Endodermal cell (in vitro differentiated cells): ENCODE measurements at regions not wholly inside any gene's neighbourhood (a gene's known extent, or its start where the extent isn't known, plus 50 kb on each side); places are given as distances from the start of the nearest gene placed in this dataset.

ENCODE experiments used
- DNase-seq: peaks from one replicate; pipeline ENCODE4 v3.0.0-alpha.2; 2017
- H3K27ac ChIP-seq: 2 replicates; pipeline ENCODE4 v1.5.1; 2013; ENCODE audit warnings: mild to moderate bottlenecking, low read depth, low read length, moderate library complexity
- H3K27me3 ChIP-seq: 2 replicates; pipeline ENCODE4 v1.6.1; 2013; ENCODE audit warnings: mild to moderate bottlenecking, low read length, moderate library complexity; ENCODE audit not compliant: insufficient read depth, control insufficient read depth, poor library complexity, severe bottlenecking
- H3K36me3 ChIP-seq: 2 replicates; pipeline ENCODE4 v1.7.0; 2013; ENCODE audit warnings: mild to moderate bottlenecking, low read length, moderate library complexity; ENCODE audit not compliant: control insufficient read depth, insufficient read depth
- H3K4me1 ChIP-seq: one replicate; pipeline ENCODE4 v1.7.0; 2013; ENCODE audit warnings: low read length; ENCODE audit not compliant: control insufficient read depth, insufficient read depth
- H3K4me3 ChIP-seq: 2 replicates; pipeline ENCODE4 v1.5.1; 2013; ENCODE audit warnings: mild to moderate bottlenecking, low read length, moderate library complexity
- H3K9ac ChIP-seq: 2 replicates; pipeline ENCODE4 v1.6.1; 2013; ENCODE audit warnings: mild to moderate bottlenecking, low read length, moderate library complexity; ENCODE audit not compliant: poor library complexity, severe bottlenecking; ENCODE audit errors: extremely low read depth
- H3K9me3 ChIP-seq: 2 replicates; pipeline ENCODE4 v1.6.1; 2013; ENCODE audit warnings: mild to moderate bottlenecking, low read length, moderate library complexity; ENCODE audit not compliant: control insufficient read depth
- H3K27ac Mint-ChIP-seq: 2 replicates; pipeline ENCODE4 v1.8.0; 2020; ENCODE audit warnings: mixed read lengths
- H3K27me3 Mint-ChIP-seq: 2 replicates; pipeline ENCODE4 v1.8.0; 2021; ENCODE audit warnings: mild to moderate bottlenecking, mixed read lengths; ENCODE audit not compliant: insufficient read depth
- H3K36me3 Mint-ChIP-seq: 2 replicates; pipeline ENCODE4 v1.8.0; 2020; ENCODE audit warnings: low read depth, mixed read lengths
- H3K4me1 Mint-ChIP-seq: 2 replicates; pipeline ENCODE4 v1.8.0; 2020; ENCODE audit warnings: mixed read lengths
- H3K4me3 Mint-ChIP-seq: 2 replicates; pipeline ENCODE4 v1.8.0; 2020; ENCODE audit warnings: mild to moderate bottlenecking, moderate library complexity, mixed read lengths
- H3K9me3 Mint-ChIP-seq: 2 replicates; pipeline ENCODE4 v1.8.0; 2020; ENCODE audit warnings: mild to moderate bottlenecking, mixed read lengths
- WGBS, 2 experiments: methylation state at CpG; one replicate each; pipeline versions ENCODE4 v1.1.5 to v1.1.7; 2013; ENCODE audit warnings: missing lambda C conversion rate in 2 of 2, mixed read lengths in 1 of 2; ENCODE audit not compliant: insufficient coverage in 1 of 2, insufficient read length in 1 of 2; 5-methylcytosine and 5-hydroxymethylcytosine counted together
- TF ChIP-seq, protein P1 (sequence below): fragments of 200-600 bp; sonication (generic); conservative IDR thresholded peaks from 2 replicates; pipeline ENCODE4 v1.5.0; 2021; ENCODE audit warnings: antibody characterized with exemption, mild to moderate bottlenecking

DNA sequence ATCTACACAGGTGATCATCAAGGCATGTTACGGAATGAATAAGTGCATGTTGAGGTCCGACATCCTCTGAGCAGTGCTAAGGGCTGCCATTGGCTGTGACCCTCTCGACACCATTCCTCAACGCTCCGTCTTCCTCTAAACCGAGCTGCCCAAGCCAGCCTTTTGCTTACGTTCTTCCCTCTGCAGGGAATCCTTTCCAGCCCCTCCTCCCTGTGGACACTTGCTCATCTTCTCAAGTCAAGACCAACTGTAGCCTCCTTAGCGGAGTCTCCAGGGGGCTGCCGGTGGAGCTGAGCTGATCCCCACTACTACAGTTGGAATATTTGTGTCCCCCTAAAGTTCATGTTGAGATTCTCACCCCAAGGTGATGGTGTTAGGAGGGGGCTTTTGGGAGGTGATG lies 781.0 kb downstream of the TBC1D22A start:
- no peak for DNase-seq
- WGBS, 2 experiments, result 90 to 95% methylated on average over 8 to 9 of the region's 9 CpGs
- peaks cover 34% of the 10 kb centered on the region for H3K9me3 ChIP-seq

DNA sequence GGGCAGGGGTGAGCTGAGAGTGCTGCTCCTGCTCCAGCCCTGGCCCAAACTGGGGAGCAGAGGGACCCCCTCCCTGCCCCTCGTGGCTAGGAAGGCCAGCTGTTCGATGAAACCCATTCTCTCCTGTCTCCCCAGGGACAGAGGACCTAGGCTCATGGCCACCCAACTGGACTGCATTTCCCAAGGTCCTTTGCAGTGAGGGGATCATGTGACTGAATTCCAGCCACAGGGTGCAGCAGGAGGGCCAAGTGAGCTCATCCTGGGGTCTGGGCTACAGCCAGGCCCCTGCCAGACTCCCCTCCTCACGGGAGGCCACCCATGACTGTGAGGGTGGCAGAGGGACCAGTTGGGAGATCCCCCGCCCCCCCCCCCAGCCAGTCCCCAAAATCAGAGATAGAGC lies 777.6 kb downstream of the TBC1D22A start:
- no peak overlapping the region for H3K4me3 ChIP-seq
- peaks cover 85% of the 10 kb centered on the region for H3K9me3 Mint-ChIP-seq
- H3K4me3 Mint-ChIP-seq, result no peak overlapping the region
- no peaks in the 10 kb centered on the region for H3K36me3 ChIP-seq
- no peaks in the 10 kb centered on the region for H3K27me3 Mint-ChIP-seq
- H3K9ac ChIP-seq, result no peak overlapping the region
- no peak overlapping the region for H3K27ac ChIP-seq
- H3K4me1 ChIP-seq, result no peaks in the 10 kb centered on the region
- no peaks in the 10 kb centered on the region for H3K4me1 Mint-ChIP-seq
- no peaks in the 10 kb centered on the region for H3K36me3 Mint-ChIP-seq
- no peak for DNase-seq
- TF ChIP-seq, protein P1, sequence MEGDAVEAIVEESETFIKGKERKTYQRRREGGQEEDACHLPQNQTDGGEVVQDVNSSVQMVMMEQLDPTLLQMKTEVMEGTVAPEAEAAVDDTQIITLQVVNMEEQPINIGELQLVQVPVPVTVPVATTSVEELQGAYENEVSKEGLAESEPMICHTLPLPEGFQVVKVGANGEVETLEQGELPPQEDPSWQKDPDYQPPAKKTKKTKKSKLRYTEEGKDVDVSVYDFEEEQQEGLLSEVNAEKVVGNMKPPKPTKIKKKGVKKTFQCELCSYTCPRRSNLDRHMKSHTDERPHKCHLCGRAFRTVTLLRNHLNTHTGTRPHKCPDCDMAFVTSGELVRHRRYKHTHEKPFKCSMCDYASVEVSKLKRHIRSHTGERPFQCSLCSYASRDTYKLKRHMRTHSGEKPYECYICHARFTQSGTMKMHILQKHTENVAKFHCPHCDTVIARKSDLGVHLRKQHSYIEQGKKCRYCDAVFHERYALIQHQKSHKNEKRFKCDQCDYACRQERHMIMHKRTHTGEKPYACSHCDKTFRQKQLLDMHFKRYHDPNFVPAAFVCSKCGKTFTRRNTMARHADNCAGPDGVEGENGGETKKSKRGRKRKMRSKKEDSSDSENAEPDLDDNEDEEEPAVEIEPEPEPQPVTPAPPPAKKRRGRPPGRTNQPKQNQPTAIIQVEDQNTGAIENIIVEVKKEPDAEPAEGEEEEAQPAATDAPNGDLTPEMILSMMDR, result no peak
- peaks cover 53% of the 10 kb centered on the region for H3K9me3 ChIP-seq
- WGBS, 2 experiments, result 52 to 53% methylated on average over 2 to 4 of the region's 4 CpGs
- no peaks in the 10 kb centered on the region for H3K27me3 ChIP-seq
- no peak overlapping the region for H3K27ac Mint-ChIP-seq

More for the DNA sequence above, 781.0 kb downstream of the TBC1D22A start:
- no peaks in the 10 kb centered on the region for H3K4me1 ChIP-seq
- H3K4me1 Mint-ChIP-seq, result no peaks in the 10 kb centered on the region
- TF ChIP-seq, protein P1, result no peak
- H3K4me3 ChIP-seq, result no peak overlapping the region
- H3K9me3 Mint-ChIP-seq, result peaks cover 86% of the 10 kb centered on the region
- no peak overlapping the region for H3K9ac ChIP-seq
- H3K27ac Mint-ChIP-seq, result no peak overlapping the region
- no peaks in the 10 kb centered on the region for H3K27me3 ChIP-seq
- H3K36me3 Mint-ChIP-seq, result no peaks in the 10 kb centered on the region
- H3K27ac ChIP-seq, result no peak overlapping the region
- no peaks in the 10 kb centered on the region for H3K27me3 Mint-ChIP-seq
- H3K36me3 ChIP-seq, result no peaks in the 10 kb centered on the region
- H3K4me3 Mint-ChIP-seq, result no peak overlapping the region

- H3K36me3 ChIP-seq, result no peaks in the 10 kb centered on the region
- H3K9me3 ChIP-seq, result peaks cover 53% of the 10 kb centered on the region
- H3K9ac ChIP-seq, result no peak overlapping the region
- no peak overlapping the region for H3K27ac Mint-ChIP-seq
- peaks cover 85% of the 10 kb centered on the region for H3K9me3 Mint-ChIP-seq
- TF ChIP-seq, protein P1, result no peak
- H3K27ac ChIP-seq, result no peak overlapping the region
- H3K27me3 ChIP-seq, result no peaks in the 10 kb centered on the region
- no peaks in the 10 kb centered on the region for H3K4me1 Mint-ChIP-seq
- H3K4me3 Mint-ChIP-seq, result no peak overlapping the region
- H3K4me3 ChIP-seq, result no peak overlapping the region
- no peak for DNase-seq
- no peaks in the 10 kb centered on the region for H3K36me3 Mint-ChIP-seq
- no peaks in the 10 kb centered on the region for H3K27me3 Mint-ChIP-seq
- WGBS, 2 experiments, result 87 to 91% methylated on average over 9 to 12 of the region's 12 CpGs
- no peaks in the 10 kb centered on the region for H3K4me1 ChIP-seq
Observed at GRCh38 chr22:47539374-47539773, 776.9 kb downstream of the TBC1D22A start.
